GM18907 (cell line): ENCODE measurements at regions not wholly inside any gene's neighbourhood (a gene's known extent, or its start where the extent isn't known, plus 50 kb on each side); places are given as distances from the start of the nearest gene placed in this dataset.

Experiments
- ATAC-seq: cut with Tn5 transposase; IDR thresholded peaks from one replicate; pipeline ENCODE4 v1.9.1; 2021; ENCODE audit warnings: mild to moderate bottlenecking, moderate library complexity; ENCODE audit not compliant: unreplicated experiment

GRCh38 chr6:167766986-167767714 lies 59.6 kb upstream of the AFDN start:
- no peak for ATAC-seq

GRCh38 chr6:167767715-167768107 lies 59.0 kb upstream of the AFDN start:
- ATAC-seq, result no peak

- ATAC-seq, result no peak
Observed at GRCh38 chr6:167768471-167769215, 58.1 kb upstream of the AFDN start.

GRCh38 chr6:167769408-167770190 lies 57.1 kb upstream of the AFDN start:
- ATAC-seq, result no peak

GRCh38 chr6:167770291-167770955 lies 56.3 kb upstream of the AFDN start:
- no peak for ATAC-seq

- ATAC-seq, result no peak
Observed at GRCh38 chr6:167774881-167775280, 51.8 kb upstream of the AFDN start.

GRCh38 chr6:167776906-167777627 lies 49.6 kb upstream of the AFDN start:
- no peak for ATAC-seq
